ENCODE measurements at regions not wholly inside any gene's neighbourhood (a gene's known extent, or its start where the extent isn't known, plus 50 kb on each side); places are given as distances from the start of the nearest gene placed in this dataset.

DNA sequence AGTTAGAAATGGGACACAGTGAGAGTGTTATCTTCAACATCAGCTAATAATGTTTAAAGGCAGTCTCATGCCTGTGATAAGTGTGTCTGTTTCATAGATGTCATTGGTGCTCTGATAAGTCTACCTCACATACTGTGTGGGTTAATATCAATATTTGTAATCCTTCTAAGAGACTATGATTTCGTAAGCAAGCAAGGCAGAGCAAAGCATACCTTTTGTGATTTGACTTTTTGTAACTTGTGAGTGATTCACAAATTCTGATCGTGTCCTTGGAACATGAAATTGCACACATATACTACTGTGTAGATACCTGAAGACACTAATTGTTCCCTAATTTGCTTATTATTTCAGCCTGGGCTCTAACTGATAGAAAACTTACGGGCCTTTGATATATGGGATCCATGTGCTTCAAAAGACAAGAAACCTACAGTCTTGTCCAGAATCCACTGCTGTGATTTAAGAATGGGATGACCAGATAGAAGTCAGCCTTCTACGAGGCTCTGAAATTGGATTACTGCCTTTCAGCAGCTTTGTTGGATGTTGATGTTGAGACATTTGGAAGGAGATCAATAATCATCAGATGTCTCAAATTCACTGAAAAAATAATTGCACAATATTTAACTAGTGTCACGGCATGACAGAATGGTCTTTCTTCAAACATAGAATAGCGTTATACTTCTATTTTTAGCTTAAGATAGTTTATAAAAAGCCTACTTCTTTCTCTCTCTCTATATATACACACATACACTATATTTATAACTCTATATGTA lies 63.2 kb upstream of the KLF6 start:
- DNase-seq (ENCODE audit: low read depth in 2 of 3, low spot score in 1 of 3), result no peak

DNA sequence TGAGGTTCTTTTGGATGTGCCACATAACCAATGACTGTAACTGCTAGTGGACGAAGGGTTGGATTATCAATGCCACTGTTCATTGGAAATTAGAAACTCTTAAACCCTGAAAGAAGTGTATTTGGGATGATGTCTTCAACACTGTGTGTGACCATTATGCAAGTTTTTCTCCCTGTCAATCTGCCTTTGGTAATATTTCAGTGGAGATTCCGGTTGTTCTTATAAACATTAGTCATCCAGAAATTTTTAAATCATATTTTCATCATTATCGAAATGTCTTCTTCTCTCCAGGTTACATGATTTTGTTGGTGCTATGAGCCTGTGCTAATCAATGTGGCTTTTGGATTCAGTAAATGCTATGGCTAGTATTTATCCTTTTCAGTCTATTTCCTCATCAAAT lies 61.7 kb upstream of the KLF6 start:
- no peak for DNase-seq (ENCODE audit: low read depth in 2 of 3, low spot score in 1 of 3)

DNA sequence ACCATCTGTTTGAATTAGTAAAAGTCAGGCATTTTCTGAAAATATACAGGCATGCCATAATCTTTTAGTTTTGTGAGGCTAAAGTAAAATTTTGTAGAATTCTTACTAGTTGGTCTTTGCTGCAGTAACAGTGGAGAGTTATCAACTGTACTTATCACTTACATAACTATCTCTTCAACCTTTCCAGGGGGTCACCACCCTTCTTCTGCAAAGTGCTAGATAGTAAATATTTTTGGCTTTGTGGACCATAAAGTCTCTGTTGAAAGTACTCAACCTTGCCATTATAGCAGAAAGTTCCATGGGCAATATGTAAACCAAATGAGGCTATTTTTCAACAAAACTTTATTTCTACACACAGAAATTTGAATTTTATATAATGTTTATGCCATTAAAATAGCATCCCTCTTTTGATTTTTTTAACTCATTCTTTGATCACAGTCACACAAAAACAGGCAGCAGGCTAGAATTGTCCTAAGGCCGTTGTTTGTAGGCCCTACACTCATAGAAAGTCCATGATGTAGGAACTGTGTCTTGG lies 59.5 kb upstream of the KLF6 start:
- no peak for DNase-seq (ENCODE audit: low read depth in 2 of 3, low spot score in 1 of 3)

DNA sequence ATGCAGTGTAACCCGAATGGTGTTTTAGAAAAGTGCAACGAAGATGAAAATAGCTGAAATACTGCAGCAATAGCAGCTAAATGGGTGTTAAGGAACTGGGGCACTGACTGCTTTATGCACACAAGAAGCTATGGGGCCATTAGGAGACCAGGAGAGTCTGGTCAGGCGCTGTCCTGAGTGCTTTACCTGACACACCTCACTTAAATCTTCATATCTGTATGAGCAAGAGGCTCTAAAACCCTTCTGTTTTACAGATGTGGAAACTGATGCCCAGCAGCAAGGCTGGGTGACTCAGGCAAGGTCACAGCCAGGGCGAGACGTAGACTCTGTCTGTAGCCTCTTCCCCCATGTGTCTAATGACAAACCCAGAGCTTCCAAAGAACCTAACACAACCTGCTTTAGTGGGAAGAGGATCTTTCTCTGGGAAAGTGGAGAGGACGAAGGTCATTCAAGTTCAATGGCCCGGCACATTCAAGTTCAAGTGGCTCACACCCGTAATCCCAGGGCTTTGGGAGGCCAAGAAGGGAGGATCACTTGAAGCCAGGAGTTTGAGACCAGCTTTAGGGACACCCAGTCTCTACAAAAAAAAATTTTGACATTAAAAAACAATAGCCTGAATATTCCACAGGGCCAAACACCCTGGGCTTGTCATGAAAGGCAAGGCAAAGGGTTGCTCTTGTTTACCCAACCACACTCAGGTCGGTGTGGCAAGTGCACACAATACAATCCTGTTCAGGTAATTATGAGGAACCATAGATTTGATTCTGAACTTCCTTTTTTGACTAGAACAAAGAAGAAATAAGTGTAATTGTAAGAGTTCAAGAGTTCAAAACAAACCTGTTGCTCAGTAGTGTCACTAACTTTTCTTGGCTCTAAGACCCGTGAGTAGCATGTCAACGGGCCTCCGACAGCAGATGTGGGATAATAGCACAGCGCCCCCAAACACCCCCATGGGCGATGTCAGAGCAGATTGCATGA lies 53.7 kb upstream of the KLF6 start:
- no peak for DNase-seq (ENCODE audit: low read depth in 2 of 3, low spot score in 1 of 3)

DNA sequence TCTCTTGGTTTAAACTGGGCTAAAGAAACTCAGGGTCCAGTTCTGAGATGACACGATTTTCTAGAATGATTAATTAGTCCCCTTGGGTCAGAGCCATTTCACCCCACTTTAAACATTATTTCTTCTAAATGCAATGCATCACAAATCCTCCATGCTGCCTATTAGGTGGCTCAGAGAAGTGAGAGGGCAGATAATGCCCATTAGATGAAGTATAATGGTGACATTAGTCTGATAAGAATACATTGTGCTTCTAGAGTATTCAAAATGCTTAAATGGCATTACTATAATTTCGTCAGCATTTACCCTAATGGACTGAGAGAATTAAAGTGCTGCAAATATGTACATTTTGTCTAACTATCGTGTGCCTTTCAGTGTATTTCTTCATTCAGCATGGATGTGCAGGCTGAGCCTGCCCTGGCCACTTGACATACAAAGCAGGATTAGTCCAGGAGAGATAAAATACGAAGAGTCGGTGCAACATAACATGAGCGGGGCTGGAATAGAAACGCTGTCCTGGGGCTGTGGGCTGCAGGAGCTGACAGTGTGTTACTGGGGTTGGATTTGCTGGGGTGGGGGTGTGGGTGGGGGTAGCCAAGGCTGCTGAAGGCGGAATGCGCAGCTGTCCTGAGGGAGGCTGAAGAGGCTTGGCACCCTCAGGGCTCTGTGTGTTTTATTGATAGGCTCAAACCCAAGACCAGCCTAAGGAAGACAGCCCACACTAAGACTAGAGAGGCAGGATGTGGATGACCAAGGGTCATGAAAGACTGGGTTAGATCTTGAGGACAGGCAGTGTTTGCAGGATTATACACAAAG lies 52.8 kb upstream of the KLF6 start:
- DNase-seq (ENCODE audit: low read depth in 2 of 3, low spot score in 1 of 3), result no peak

DNA sequence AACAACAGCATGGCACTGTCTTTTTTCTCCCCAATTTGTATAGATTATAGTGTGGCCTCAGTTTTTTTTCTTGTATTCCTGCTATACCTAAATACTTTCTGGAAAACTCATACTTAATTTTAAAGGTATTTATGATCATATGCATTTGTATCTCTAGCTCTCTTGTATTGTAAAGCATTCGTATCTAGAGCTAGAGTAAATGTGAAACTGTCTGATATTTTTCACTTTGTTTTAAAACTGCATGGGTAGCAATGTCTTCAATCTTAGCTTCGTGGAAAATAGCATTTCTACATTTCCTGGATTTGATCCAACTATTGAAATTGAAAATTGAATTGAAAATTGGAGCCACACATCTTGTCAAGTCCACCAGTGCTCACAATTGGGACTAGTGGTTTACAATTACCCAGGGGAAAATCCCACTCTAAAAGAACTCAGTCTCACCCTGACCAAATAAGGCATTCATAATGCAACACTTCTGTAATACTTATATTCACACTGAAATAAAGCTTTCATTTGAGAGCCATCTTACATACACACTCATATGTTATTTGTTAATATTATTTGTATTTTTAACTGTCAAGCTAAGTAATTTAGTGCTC lies 51.3 kb upstream of the KLF6 start:
- no peak for DNase-seq (ENCODE audit: low read depth in 2 of 3, low spot score in 1 of 3)

DNA sequence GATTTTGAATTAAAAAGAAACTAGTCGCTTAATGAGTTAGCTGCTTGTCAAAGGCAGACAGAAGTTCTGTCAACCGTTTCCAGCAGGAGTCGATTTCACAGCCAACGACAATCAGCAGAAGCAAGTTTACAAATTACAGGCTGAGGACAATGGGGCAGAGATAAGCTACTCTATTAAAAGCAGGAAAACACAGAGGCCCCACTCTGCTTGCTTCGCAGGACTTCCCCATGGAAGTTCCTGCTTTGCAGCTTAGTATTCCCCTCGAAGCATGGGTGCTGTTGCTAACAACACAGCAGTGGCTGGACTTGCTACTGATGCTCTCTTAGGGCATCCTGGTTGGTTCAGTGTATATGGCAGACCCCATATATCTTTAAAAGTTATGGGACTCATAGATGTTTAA lies 50.8 kb upstream of the KLF6 start:
- no peak for DNase-seq (ENCODE audit: low read depth in 2 of 3, low spot score in 1 of 3)

DNA sequence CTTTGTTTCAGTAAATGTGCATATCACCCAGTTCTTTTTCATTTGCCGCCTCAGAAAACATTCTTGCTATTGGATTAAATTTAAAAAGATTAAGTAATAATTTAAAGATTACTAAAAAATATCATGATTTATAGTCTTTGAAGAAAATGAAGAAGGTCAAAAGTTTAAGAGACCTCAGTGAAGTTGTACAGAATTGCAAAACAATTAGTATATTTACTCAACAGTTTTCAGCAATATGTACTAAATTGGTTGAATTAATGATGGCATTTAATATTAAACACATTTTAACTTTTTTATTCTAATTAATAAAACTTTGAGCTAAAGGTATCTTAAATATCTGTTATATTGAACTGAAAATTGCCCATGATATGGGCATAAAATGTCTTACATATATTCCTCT lies 49.9 kb upstream of the KLF6 start:
- DNase-seq (ENCODE audit: low read depth in 2 of 3, low spot score in 1 of 3), result no peak
